HepG2 (cell line): ENCODE measurements at regions not wholly inside any gene's neighbourhood (a gene's known extent, or its start where the extent isn't known, plus 50 kb on each side); places are given as distances from the start of the nearest gene placed in this dataset.

ENCODE experiments used
- ARNT2 ChIP-seq: sonication (generic); formaldehyde crosslinking; IDR thresholded peaks from 2 replicates; pipeline ENCODE4 v1.8.0; 2022; ENCODE audit warnings: mild to moderate bottlenecking, low read depth, missing genetic modification reagents, moderate library complexity
- CBFB ChIP-seq: sonication (generic); formaldehyde crosslinking; IDR thresholded peaks from 2 replicates; pipeline ENCODE4 v1.4.0; 2020; ENCODE audit warnings: missing genetic modification reagents
- CTCF ChIP-seq: sonication (generic); formaldehyde crosslinking; IDR thresholded peaks from 2 replicates; pipeline ENCODE4 v1.5.0; 2020; ENCODE audit warnings: mild to moderate bottlenecking, missing genetic modification reagents, moderate library complexity
- HMG20A ChIP-seq: IDR thresholded peaks from 2 replicates; pipeline ENCODE4 v1.6.1; 2016; ENCODE audit warnings: borderline replicate concordance
- JUN ChIP-seq: sonication (generic); formaldehyde crosslinking; IDR thresholded peaks from 2 replicates; pipeline ENCODE4 v1.4.0; 2020; ENCODE audit warnings: mild to moderate bottlenecking, missing genetic modification reagents
- NCOA1 ChIP-seq: sonication (generic); formaldehyde crosslinking; IDR thresholded peaks from 2 replicates; pipeline ENCODE4 v1.9.0; 2021; ENCODE audit warnings: missing genetic modification reagents
- POLR2A ChIP-seq, 2 experiments: IDR thresholded peaks; 2 replicates each; pipeline ENCODE4 v1.6.1; 2011; ENCODE audit warnings: low read depth in 2 of 2, low read length in 2 of 2, mild to moderate bottlenecking in 1 of 2, moderate library complexity in 1 of 2; ENCODE audit not compliant: insufficient read depth in 1 of 2
- POLR2AphosphoS5 ChIP-seq: IDR thresholded peaks from 2 replicates; pipeline ENCODE4 v1.6.1; 2012; ENCODE audit warnings: low read depth, low read length
- SP2 ChIP-seq: sonication (generic); formaldehyde crosslinking; IDR thresholded peaks from 2 replicates; pipeline ENCODE4 v1.5.1; 2020; ENCODE audit warnings: mild to moderate bottlenecking, missing genetic modification reagents
- ZBTB3 ChIP-seq: sonication (generic); formaldehyde crosslinking; IDR thresholded peaks from 2 replicates; pipeline ENCODE4 v1.4.0; 2020; ENCODE audit warnings: low read depth, mild to moderate bottlenecking, moderate library complexity, missing genetic modification reagents, borderline replicate concordance
- ZBTB38 ChIP-seq: sonication (generic); formaldehyde crosslinking; IDR thresholded peaks from 2 replicates; pipeline ENCODE4 v1.5.1; 2020; ENCODE audit warnings: mild to moderate bottlenecking, missing genetic modification reagents
- ZFX ChIP-seq: sonication (generic); formaldehyde crosslinking; IDR thresholded peaks from 2 replicates; pipeline ENCODE4 v1.4.0; 2020; ENCODE audit warnings: mild to moderate bottlenecking, low read depth, missing genetic modification reagents, moderate library complexity
- ZNF362 ChIP-seq: sonication (generic); formaldehyde crosslinking; IDR thresholded peaks from 2 replicates; pipeline ENCODE4 v1.4.0; 2020; ENCODE audit warnings: missing genetic modification reagents, mild to moderate bottlenecking, borderline replicate concordance
- ZNF83 ChIP-seq: sonication (generic); formaldehyde crosslinking; IDR thresholded peaks from 2 replicates; pipeline ENCODE4 v1.4.0; 2020; ENCODE audit warnings: missing genetic modification reagents, mild to moderate bottlenecking, borderline replicate concordance

GRCh38 chrX:134095366-134095765 lies 110.0 kb upstream of the GPC3 start:
- TF ChIP-seq POLR2A (IDR thresholded peaks at IDR 0.05; ENCODE audit: insufficient read depth in 1 of 2, low read depth in 2 of 2, low read length in 2 of 2) (no peak), ARNT2 (CRISPR knock-in tag) (no peak), POLR2AphosphoS5 (no peak), ZBTB38 (CRISPR knock-in tag) (no peak), ZBTB3 (CRISPR knock-in tag) (no peak), SP2 (no peak), CTCF (CRISPR knock-in tag) (no peak), CBFB (CRISPR knock-in tag) (no peak), JUN (no peak), ZFX (CRISPR knock-in tag) (no peak), ZNF362 (CRISPR knock-in tag) (no peak), HMG20A (CRISPR knock-in tag) (no peak), NCOA1 (CRISPR knock-in tag) (no peak), ZNF83 (CRISPR knock-in tag) (no peak)
